HEK293 (cell line): ENCODE measurements at regions not wholly inside any gene's neighbourhood (a gene's known extent, or its start where the extent isn't known, plus 50 kb on each side); places are given as distances from the start of the nearest gene placed in this dataset.

Source experiments
- CTCF ChIA-PET: fragments of 350-600 bp; formaldehyde crosslinking; extraction: SDS; loops from one replicate; lab custom pipeline; 2021; ENCODE audit warnings: antibody characterized with exemption; lab: Yijun Ruan, JAX
- POLR2A ChIA-PET: fragments of 300-600 bp; formaldehyde crosslinking; extraction: SDS; loops from one replicate; lab custom pipeline; 2020; ENCODE audit warnings: antibody characterized with exemption, inconsistent platforms; lab: Yijun Ruan, JAX
- H3K27ac ChIP-seq: fragments of 200-500 bp; sonication (Bioruptor generic); 2 replicates; pipeline ENCODE4 v1.5.1; 2014; ENCODE audit warnings: low read depth, low read length, control low read depth, inconsistent platforms; ENCODE audit errors: extremely low read depth
- H3K36me3 ChIP-seq, 2 experiments: fragments of 200-500 bp in 1 of 2; sonication (Bioruptor generic) in 1 of 2; 1 replicate in 1 of 2; 2 replicates in 1 of 2; pipeline ENCODE4 v1.5.1; 2014 to 2017; ENCODE audit warnings: inconsistent platforms in 2 of 2, low read length in 2 of 2; ENCODE audit not compliant: control insufficient read depth in 2 of 2, insufficient read depth in 1 of 2
- H3K4me1 ChIP-seq: fragments of 200-500 bp; sonication (Bioruptor generic); 2 replicates; pipeline ENCODE4 v1.5.1; 2014; ENCODE audit warnings: mild to moderate bottlenecking, low read length, inconsistent platforms; ENCODE audit not compliant: control insufficient read depth, insufficient read depth
- H3K4me3 ChIP-seq: 2 replicates; pipeline ENCODE4 v1.5.1; 2011; ENCODE audit warnings: low read depth, mild to moderate bottlenecking, control low read depth, low read length, moderate library complexity
- H3K9me3 ChIP-seq: fragments of 200-500 bp; sonication (Bioruptor generic); 2 replicates; pipeline ENCODE4 v1.5.1; 2014; ENCODE audit warnings: low read depth, low read length, inconsistent platforms; ENCODE audit not compliant: control insufficient read depth, insufficient read depth
- MEIS1 ChIP-seq: sonication (generic); formaldehyde crosslinking; IDR thresholded peaks from 2 replicates; pipeline ENCODE4 v1.8.1; 2022; ENCODE audit warnings: missing genetic modification reagents, mild to moderate bottlenecking, borderline replicate concordance
- TRIM28 ChIP-seq: IDR thresholded peaks from 2 replicates; pipeline ENCODE4 v1.6.1; 2011; ENCODE audit warnings: low read length, control low read depth, borderline replicate concordance
- ZBTB7A ChIP-seq: fragments of 450-650 bp; formaldehyde crosslinking; IDR thresholded peaks from 2 replicates; pipeline ENCODE4 v1.5.1; 2016; ENCODE audit warnings: low read depth, missing biosample characterization, missing genetic modification characterization
- ZNF133 ChIP-seq: fragments of 450-650 bp; formaldehyde crosslinking; IDR thresholded peaks from 2 replicates; pipeline ENCODE4 v1.5.1; 2016; ENCODE audit warnings: missing biosample characterization, missing genetic modification characterization
- ZNF169 ChIP-seq: fragments of 450-650 bp; formaldehyde crosslinking; IDR thresholded peaks from 2 replicates; pipeline ENCODE4 v1.5.1; 2016; ENCODE audit warnings: missing biosample characterization, missing genetic modification characterization
- ZNF274 ChIP-seq, 2 experiments: fragments of 200-500 bp in 1 of 2; fragments of 450-650 bp in 1 of 2; sonication (Bioruptor generic) in 1 of 2; formaldehyde crosslinking in 1 of 2; IDR thresholded peaks; 2 replicates each; pipeline versions ENCODE4 v1.5.1 to v1.6.1; 2014 to 2016; ENCODE audit warnings: borderline replicate concordance in 1 of 2, inconsistent platforms in 1 of 2, low read length in 1 of 2, missing biosample characterization in 1 of 2, missing genetic modification characterization in 1 of 2
- ZNF521 ChIP-seq: fragments of 450-650 bp; formaldehyde crosslinking; IDR thresholded peaks from 2 replicates; pipeline ENCODE4 v1.5.1; 2017; ENCODE audit warnings: missing biosample characterization, mild to moderate bottlenecking, missing genetic modification characterization
- ZNF530 ChIP-seq: fragments of 450-650 bp; formaldehyde crosslinking; IDR thresholded peaks from 2 replicates; pipeline ENCODE4 v1.5.1; 2016; ENCODE audit warnings: low read depth, missing biosample characterization, missing genetic modification characterization
- ZNF549 ChIP-seq: fragments of 450-650 bp; IDR thresholded peaks from 2 replicates; pipeline ENCODE4 v1.5.1; 2018; ENCODE audit warnings: missing biosample characterization, missing genetic modification characterization, mild to moderate bottlenecking, inconsistent platforms, moderate library complexity
- TF ChIP-seq, protein P1 (sequence below): fragments of 450-650 bp; formaldehyde crosslinking; IDR thresholded peaks from 2 replicates; pipeline ENCODE4 v1.5.1; 2016; ENCODE audit warnings: missing biosample characterization, missing genetic modification characterization
- TF ChIP-seq, protein P2 (sequence below): fragments of 450-650 bp; formaldehyde crosslinking; conservative IDR thresholded peaks from 2 replicates; pipeline ENCODE4 v1.5.1; 2016; ENCODE audit warnings: low read depth, missing biosample characterization, missing genetic modification characterization
- TF ChIP-seq, protein P3 (sequence below): fragments of 450-650 bp; formaldehyde crosslinking; IDR thresholded peaks from 2 replicates; pipeline ENCODE4 v1.5.1; 2017; ENCODE audit warnings: missing biosample characterization, missing genetic modification characterization
- TF ChIP-seq, protein P4 (sequence below): IDR thresholded peaks from 2 replicates; pipeline ENCODE4 v1.6.1; 2011; ENCODE audit warnings: mild to moderate bottlenecking, low read depth, low read length, borderline replicate concordance
- TF ChIP-seq, protein P5 (sequence below): fragments of 450-650 bp; formaldehyde crosslinking; IDR thresholded peaks from 2 replicates; pipeline ENCODE4 v1.5.1; 2016; ENCODE audit warnings: missing biosample characterization, missing genetic modification characterization

DNA sequence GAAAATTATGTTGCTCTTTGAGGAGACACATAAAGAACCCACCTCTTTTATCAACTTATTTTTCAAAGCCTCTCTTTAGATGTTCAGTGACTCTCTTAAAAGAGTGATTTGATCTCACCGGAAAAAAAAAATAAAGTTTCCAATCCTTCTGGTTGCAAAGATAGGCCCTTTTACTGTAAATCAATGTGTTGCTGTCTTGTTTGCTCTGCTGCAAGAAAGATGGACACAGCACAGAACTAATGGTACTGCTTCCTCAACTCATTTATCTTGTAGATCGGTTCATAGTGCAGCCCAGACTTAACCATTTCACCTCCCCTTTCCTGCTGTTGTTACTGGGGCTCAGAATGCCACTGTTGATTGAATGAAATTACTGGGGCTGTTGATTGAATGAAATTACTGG lies 388.9 kb upstream of the KLF12 start:
- TF ChIP-seq ZNF521 (tag by site-specific recombination), result no peak
- no peak for TF ChIP-seq TRIM28
- no peak for TF ChIP-seq ZNF133 (tag by site-specific recombination)
- TF ChIP-seq ZNF549 (tag by site-specific recombination), result no peak
- TF ChIP-seq, protein P1, sequence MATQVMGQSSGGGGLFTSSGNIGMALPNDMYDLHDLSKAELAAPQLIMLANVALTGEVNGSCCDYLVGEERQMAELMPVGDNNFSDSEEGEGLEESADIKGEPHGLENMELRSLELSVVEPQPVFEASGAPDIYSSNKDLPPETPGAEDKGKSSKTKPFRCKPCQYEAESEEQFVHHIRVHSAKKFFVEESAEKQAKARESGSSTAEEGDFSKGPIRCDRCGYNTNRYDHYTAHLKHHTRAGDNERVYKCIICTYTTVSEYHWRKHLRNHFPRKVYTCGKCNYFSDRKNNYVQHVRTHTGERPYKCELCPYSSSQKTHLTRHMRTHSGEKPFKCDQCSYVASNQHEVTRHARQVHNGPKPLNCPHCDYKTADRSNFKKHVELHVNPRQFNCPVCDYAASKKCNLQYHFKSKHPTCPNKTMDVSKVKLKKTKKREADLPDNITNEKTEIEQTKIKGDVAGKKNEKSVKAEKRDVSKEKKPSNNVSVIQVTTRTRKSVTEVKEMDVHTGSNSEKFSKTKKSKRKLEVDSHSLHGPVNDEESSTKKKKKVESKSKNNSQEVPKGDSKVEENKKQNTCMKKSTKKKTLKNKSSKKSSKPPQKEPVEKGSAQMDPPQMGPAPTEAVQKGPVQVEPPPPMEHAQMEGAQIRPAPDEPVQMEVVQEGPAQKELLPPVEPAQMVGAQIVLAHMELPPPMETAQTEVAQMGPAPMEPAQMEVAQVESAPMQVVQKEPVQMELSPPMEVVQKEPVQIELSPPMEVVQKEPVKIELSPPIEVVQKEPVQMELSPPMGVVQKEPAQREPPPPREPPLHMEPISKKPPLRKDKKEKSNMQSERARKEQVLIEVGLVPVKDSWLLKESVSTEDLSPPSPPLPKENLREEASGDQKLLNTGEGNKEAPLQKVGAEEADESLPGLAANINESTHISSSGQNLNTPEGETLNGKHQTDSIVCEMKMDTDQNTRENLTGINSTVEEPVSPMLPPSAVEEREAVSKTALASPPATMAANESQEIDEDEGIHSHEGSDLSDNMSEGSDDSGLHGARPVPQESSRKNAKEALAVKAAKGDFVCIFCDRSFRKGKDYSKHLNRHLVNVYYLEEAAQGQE (tag by site-specific recombination), result no peak
- TF ChIP-seq, protein P2, sequence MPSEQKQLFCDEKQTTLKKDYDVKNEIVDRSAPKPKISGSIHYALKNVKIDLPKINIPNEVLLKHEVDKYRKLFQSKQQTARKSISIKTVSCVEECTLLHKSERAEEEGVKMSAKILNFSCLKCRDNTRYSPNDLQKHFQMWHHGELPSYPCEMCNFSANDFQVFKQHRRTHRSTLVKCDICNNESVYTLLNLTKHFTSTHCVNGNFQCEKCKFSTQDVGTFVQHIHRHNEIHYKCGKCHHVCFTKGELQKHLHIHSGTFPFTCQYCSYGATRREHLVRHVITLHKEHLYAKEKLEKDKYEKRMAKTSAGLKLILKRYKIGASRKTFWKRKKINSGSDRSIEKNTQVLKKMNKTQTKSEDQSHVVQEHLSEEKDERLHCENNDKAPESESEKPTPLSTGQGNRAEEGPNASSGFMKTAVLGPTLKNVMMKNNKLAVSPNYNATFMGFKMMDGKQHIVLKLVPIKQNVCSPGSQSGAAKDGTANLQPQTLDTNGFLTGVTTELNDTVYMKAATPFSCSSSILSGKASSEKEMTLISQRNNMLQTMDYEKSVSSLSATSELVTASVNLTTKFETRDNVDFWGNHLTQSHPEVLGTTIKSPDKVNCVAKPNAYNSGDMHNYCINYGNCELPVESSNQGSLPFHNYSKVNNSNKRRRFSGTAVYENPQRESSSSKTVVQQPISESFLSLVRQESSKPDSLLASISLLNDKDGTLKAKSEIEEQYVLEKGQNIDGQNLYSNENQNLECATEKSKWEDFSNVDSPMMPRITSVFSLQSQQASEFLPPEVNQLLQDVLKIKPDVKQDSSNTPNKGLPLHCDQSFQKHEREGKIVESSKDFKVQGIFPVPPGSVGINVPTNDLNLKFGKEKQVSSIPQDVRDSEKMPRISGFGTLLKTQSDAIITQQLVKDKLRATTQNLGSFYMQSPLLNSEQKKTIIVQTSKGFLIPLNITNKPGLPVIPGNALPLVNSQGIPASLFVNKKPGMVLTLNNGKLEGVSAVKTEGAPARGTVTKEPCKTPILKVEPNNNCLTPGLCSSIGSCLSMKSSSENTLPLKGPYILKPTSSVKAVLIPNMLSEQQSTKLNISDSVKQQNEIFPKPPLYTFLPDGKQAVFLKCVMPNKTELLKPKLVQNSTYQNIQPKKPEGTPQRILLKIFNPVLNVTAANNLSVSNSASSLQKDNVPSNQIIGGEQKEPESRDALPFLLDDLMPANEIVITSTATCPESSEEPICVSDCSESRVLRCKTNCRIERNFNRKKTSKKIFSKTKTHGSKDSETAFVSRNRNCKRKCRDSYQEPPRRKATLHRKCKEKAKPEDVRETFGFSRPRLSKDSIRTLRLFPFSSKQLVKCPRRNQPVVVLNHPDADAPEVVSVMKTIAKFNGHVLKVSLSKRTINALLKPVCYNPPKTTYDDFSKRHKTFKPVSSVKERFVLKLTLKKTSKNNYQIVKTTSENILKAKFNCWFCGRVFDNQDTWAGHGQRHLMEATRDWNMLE, result no peak
- no peak for TF ChIP-seq ZNF274 (IDR thresholded peaks at IDR 0.05; ENCODE audit: low read length)
- no peak for TF ChIP-seq ZNF274 (tag by site-specific recombination; IDR thresholded peaks at IDR 0.05; ENCODE audit: borderline replicate concordance)
- TF ChIP-seq ZNF530 (tag by site-specific recombination), result no peak
- TF ChIP-seq, protein P3, sequence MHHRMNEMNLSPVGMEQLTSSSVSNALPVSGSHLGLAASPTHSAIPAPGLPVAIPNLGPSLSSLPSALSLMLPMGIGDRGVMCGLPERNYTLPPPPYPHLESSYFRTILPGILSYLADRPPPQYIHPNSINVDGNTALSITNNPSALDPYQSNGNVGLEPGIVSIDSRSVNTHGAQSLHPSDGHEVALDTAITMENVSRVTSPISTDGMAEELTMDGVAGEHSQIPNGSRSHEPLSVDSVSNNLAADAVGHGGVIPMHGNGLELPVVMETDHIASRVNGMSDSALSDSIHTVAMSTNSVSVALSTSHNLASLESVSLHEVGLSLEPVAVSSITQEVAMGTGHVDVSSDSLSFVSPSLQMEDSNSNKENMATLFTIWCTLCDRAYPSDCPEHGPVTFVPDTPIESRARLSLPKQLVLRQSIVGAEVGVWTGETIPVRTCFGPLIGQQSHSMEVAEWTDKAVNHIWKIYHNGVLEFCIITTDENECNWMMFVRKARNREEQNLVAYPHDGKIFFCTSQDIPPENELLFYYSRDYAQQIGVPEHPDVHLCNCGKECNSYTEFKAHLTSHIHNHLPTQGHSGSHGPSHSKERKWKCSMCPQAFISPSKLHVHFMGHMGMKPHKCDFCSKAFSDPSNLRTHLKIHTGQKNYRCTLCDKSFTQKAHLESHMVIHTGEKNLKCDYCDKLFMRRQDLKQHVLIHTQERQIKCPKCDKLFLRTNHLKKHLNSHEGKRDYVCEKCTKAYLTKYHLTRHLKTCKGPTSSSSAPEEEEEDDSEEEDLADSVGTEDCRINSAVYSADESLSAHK (tag by site-specific recombination), result no peak
- TF ChIP-seq, protein P4, sequence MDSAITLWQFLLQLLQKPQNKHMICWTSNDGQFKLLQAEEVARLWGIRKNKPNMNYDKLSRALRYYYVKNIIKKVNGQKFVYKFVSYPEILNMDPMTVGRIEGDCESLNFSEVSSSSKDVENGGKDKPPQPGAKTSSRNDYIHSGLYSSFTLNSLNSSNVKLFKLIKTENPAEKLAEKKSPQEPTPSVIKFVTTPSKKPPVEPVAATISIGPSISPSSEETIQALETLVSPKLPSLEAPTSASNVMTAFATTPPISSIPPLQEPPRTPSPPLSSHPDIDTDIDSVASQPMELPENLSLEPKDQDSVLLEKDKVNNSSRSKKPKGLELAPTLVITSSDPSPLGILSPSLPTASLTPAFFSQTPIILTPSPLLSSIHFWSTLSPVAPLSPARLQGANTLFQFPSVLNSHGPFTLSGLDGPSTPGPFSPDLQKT, result no peak
- no peak for TF ChIP-seq ZBTB7A (tag by site-specific recombination)
- no peak for TF ChIP-seq MEIS1
- TF ChIP-seq, all 188 proteins: peak for 0
- no peaks in the 10 kb centered on the region for H3K9me3 ChIP-seq
- no peak overlapping the region for H3K4me3 ChIP-seq
- no peak overlapping the region for H3K27ac ChIP-seq
- H3K4me1 ChIP-seq, result no peaks in the 10 kb centered on the region
- ChIA-PET POLR2A (no interaction called here), CTCF (no interaction called here)
- H3K36me3 ChIP-seq, result no peaks in the 10 kb centered on the region

DNA sequence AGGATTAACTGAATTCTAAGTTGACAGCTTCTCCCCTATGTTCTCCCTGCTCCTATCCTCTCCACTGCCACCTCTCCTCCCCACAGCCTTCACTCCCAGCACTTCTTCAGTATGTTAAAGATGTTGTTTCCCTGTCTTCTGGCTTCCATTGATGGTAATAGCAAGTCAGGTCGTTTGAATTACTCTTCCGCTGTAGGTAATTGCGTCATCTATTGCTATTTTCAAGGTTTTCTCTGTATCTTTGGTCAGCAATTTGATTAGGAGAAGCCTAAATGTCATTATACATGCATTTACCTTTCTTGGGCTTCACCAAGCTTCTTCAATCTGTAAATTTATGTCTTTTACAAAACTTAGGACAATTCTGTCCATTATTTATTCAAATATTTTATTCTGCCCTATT lies 377.3 kb upstream of the KLF12 start:
- H3K27ac ChIP-seq, result no peak overlapping the region
- CTCF ChIA-PET, result no interaction called here
- H3K36me3 ChIP-seq, result no peaks in the 10 kb centered on the region
- H3K9me3 ChIP-seq, result no peaks in the 10 kb centered on the region
- no peaks in the 10 kb centered on the region for H3K4me1 ChIP-seq
- POLR2A ChIA-PET, result no interaction called here
- H3K4me3 ChIP-seq, result no peak overlapping the region
- TF ChIP-seq MEIS1 (no peak), ZNF169 (tag by site-specific recombination) (no peak)
- TF ChIP-seq, protein P3 (tag by site-specific recombination), result no peak
- TF ChIP-seq, protein P5, sequence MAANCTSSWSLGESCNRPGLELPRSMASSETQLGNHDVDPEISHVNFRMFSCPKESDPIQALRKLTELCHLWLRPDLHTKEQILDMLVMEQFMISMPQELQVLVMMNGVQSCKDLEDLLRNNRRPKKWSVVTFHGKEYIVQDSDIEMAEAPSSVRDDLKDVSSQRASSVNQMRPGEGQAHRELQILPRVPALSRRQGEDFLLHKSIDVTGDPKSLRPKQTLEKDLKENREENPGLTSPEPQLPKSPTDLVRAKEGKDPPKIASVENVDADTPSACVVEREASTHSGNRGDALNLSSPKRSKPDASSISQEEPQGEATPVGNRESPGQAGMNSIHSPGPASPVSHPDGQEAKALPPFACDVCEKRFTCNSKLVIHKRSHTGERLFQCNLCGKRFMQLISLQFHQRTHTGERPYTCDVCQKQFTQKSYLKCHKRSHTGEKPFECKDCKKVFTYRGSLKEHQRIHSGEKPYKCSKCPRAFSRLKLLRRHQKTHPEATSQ (tag by site-specific recombination), result no peak
